ENCODE measurements at regions not wholly inside any gene's neighbourhood (a gene's known extent, or its start where the extent isn't known, plus 50 kb on each side); places are given as distances from the start of the nearest gene placed in this dataset.
"Not testable (repeated sequence)": the region's sequence is repeated elsewhere in the genome, so short reads cannot be mapped to it uniquely, and the experiment has no call there.

GRCh38 chr7:120190109-120190508 is 82.9 kb upstream of the KCND2 start:
- TF ChIP-seq CTCF (IDR thresholded peaks at IDR 0.05; ENCODE audit: insufficient read depth, low read length, poor library complexity, severe bottlenecking) = no peak
- DNase-seq (ENCODE audit: extremely low read depth, insufficient read length) = no peak
- no peaks in the 10 kb centered on the region for H3K27me3 ChIP-seq (replicated peaks; ENCODE audit: control insufficient read depth, insufficient read depth, low read length)
- H3K36me3 ChIP-seq (ENCODE audit: control insufficient read depth, insufficient read depth, low read length) = no peaks in the 10 kb centered on the region
- no peak overlapping the region for H3K4me3 ChIP-seq (replicated peaks; ENCODE audit: low read depth, low read length)

GRCh38 chr7:120190566-120190965 is 82.4 kb upstream of the KCND2 start:
- no peak for TF ChIP-seq CTCF (IDR thresholded peaks at IDR 0.05; ENCODE audit: insufficient read depth, low read length, poor library complexity, severe bottlenecking)
- Histone ChIP-seq H3K27me3 (replicated peaks; ENCODE audit: control insufficient read depth, insufficient read depth, low read length) (no peaks in the 10 kb centered on the region), H3K4me3 (replicated peaks; ENCODE audit: low read depth, low read length) (no peak overlapping the region), H3K36me3 (ENCODE audit: control insufficient read depth, insufficient read depth, low read length) (no peaks in the 10 kb centered on the region)
- DNase-seq (ENCODE audit: extremely low read depth, insufficient read length) = no peak

GRCh38 chr7:120191423-120191822 is 81.6 kb upstream of the KCND2 start:
- H3K4me3 ChIP-seq (replicated peaks; ENCODE audit: low read depth, low read length); H3K36me3 ChIP-seq (ENCODE audit: control insufficient read depth, insufficient read depth, low read length); DNase-seq (ENCODE audit: extremely low read depth, insufficient read length); H3K27me3 ChIP-seq (replicated peaks; ENCODE audit: control insufficient read depth, insufficient read depth, low read length): not testable (repeated sequence)

GRCh38 chr7:120201290-120201689 is 71.7 kb upstream of the KCND2 start:
- no peak overlapping the region for H3K4me3 ChIP-seq (replicated peaks; ENCODE audit: low read depth, low read length)
- no peaks in the 10 kb centered on the region for H3K27me3 ChIP-seq (replicated peaks; ENCODE audit: control insufficient read depth, insufficient read depth, low read length)
- TF ChIP-seq CTCF (IDR thresholded peaks at IDR 0.05; ENCODE audit: insufficient read depth, low read length, poor library complexity, severe bottlenecking) = no peak
- H3K36me3 ChIP-seq (ENCODE audit: control insufficient read depth, insufficient read depth, low read length) = no peaks in the 10 kb centered on the region
- DNase-seq (ENCODE audit: extremely low read depth, insufficient read length) = no peak

GRCh38 chr7:120205101-120205500 is 67.9 kb upstream of the KCND2 start:
- no peak overlapping the region for H3K4me3 ChIP-seq (replicated peaks; ENCODE audit: low read depth, low read length)
- no peaks in the 10 kb centered on the region for H3K27me3 ChIP-seq (replicated peaks; ENCODE audit: control insufficient read depth, insufficient read depth, low read length)
- TF ChIP-seq CTCF (IDR thresholded peaks at IDR 0.05; ENCODE audit: insufficient read depth, low read length, poor library complexity, severe bottlenecking) = no peak
- H3K36me3 ChIP-seq (ENCODE audit: control insufficient read depth, insufficient read depth, low read length) = no peaks in the 10 kb centered on the region
- DNase-seq (ENCODE audit: extremely low read depth, insufficient read length) = no peak

- Histone ChIP-seq H3K27me3 (replicated peaks; ENCODE audit: control insufficient read depth, insufficient read depth, low read length) (no peaks in the 10 kb centered on the region), H3K36me3 (ENCODE audit: control insufficient read depth, insufficient read depth, low read length) (no peaks in the 10 kb centered on the region), H3K4me3 (replicated peaks; ENCODE audit: low read depth, low read length) (no peak overlapping the region)
- no peak for DNase-seq (ENCODE audit: extremely low read depth, insufficient read length)
- no peak for TF ChIP-seq CTCF (IDR thresholded peaks at IDR 0.05; ENCODE audit: insufficient read depth, low read length, poor library complexity, severe bottlenecking)
Measured at GRCh38 chr7:120207037-120207436, 65.9 kb upstream of the KCND2 start.
